HEK293T (cell line): ENCODE measurements at regions not wholly inside any gene's neighbourhood (a gene's known extent, or its start where the extent isn't known, plus 50 kb on each side); places are given as distances from the start of the nearest gene placed in this dataset.
"Not testable (repeated sequence)": the region's sequence is repeated elsewhere in the genome, so short reads cannot be mapped to it uniquely, and the experiment has no call there.

Experiments
- CTCF ChIA-PET: fragments of 350-600 bp; formaldehyde crosslinking; extraction: SDS; loops from one replicate; lab custom pipeline; 2021; ENCODE audit warnings: antibody characterized with exemption, inconsistent platforms; lab: Yijun Ruan, JAX
- POLR2A ChIA-PET: fragments of 350-600 bp; formaldehyde crosslinking; extraction: SDS; loops from one replicate; lab custom pipeline; 2020; ENCODE audit warnings: antibody characterized with exemption, inconsistent platforms; lab: Yijun Ruan, JAX
- DNase-seq: peaks from one replicate; pipeline ENCODE4 v3.0.0; 2012; ENCODE audit warnings: mixed read lengths; ENCODE audit errors: extremely low spot score
- ARNT ChIP-seq: fragments of 450-650 bp; IDR thresholded peaks from 2 replicates; pipeline ENCODE4 v1.6.1; 2017; ENCODE audit warnings: mild to moderate bottlenecking
- BHLHE40 ChIP-seq: fragments of 450-650 bp; IDR thresholded peaks from 2 replicates; pipeline ENCODE4 v1.6.1; 2016; ENCODE audit warnings: mild to moderate bottlenecking, moderate library complexity, borderline replicate concordance
- CTBP1 ChIP-seq: fragments of 450-650 bp; IDR thresholded peaks from 2 replicates; pipeline ENCODE4 v1.6.1; 2016; ENCODE audit warnings: borderline replicate concordance
- ELF4 ChIP-seq: fragments of 450-650 bp; IDR thresholded peaks from 2 replicates; pipeline ENCODE4 v1.6.1; 2017; ENCODE audit warnings: antibody characterized with exemption
- FOXA1 ChIP-seq: fragments of 450-650 bp; IDR thresholded peaks from 2 replicates; pipeline ENCODE4 v1.6.1; 2016; ENCODE audit warnings: mild to moderate bottlenecking
- FOXK2 ChIP-seq: fragments of 450-650 bp; IDR thresholded peaks from 2 replicates; pipeline ENCODE4 v1.6.1; 2016; ENCODE audit warnings: mild to moderate bottlenecking
- FOXM1 ChIP-seq: fragments of 450-650 bp; IDR thresholded peaks from 2 replicates; pipeline ENCODE4 v1.6.1; 2017; ENCODE audit warnings: mild to moderate bottlenecking, borderline replicate concordance
- HDGF ChIP-seq: fragments of 450-650 bp; IDR thresholded peaks from 2 replicates; pipeline ENCODE4 v1.6.1; 2017; ENCODE audit warnings: antibody characterized with exemption, borderline replicate concordance
- L3MBTL2 ChIP-seq: fragments of 450-650 bp; conservative IDR thresholded peaks from 2 replicates; pipeline ENCODE4 v1.6.1; 2016; ENCODE audit warnings: mild to moderate bottlenecking
- LEF1 ChIP-seq: fragments of 450-650 bp; IDR thresholded peaks from 2 replicates; pipeline ENCODE4 v1.6.1; 2017; ENCODE audit warnings: mild to moderate bottlenecking, borderline replicate concordance
- NFRKB ChIP-seq: fragments of 450-650 bp; IDR thresholded peaks from 2 replicates; pipeline ENCODE4 v1.6.1; 2016; ENCODE audit warnings: mild to moderate bottlenecking, moderate library complexity
- PKNOX1 ChIP-seq: fragments of 450-650 bp; IDR thresholded peaks from 2 replicates; pipeline ENCODE4 v1.6.1; 2016
- SP1 ChIP-seq: fragments of 450-650 bp; IDR thresholded peaks from 2 replicates; pipeline ENCODE4 v1.6.1; 2017
- SUZ12 ChIP-seq: fragments of 450-650 bp; IDR thresholded peaks from 2 replicates; pipeline ENCODE4 v1.6.1; 2016; ENCODE audit warnings: mild to moderate bottlenecking
- TARDBP ChIP-seq: fragments of 450-650 bp; IDR thresholded peaks from 2 replicates; pipeline ENCODE4 v1.6.1; 2016
- ZNF384 ChIP-seq: fragments of 450-650 bp; IDR thresholded peaks from 2 replicates; pipeline ENCODE4 v1.6.1; 2016

- POLR2A ChIA-PET: no interaction called here
- CTCF ChIA-PET: no interaction called here
- DNase-seq: no peak
- TF ChIP-seq SUZ12 (no peak), NFRKB (no peak), SP1 (no peak), ARNT (no peak), FOXM1 (no peak), FOXK2 (no peak), HDGF (no peak), LEF1 (no peak), FOXA1 (no peak), TARDBP (no peak), CTBP1 (no peak)
Measured at GRCh38 chr17:77560841-77561240, 397.7 kb upstream of the TNRC6C start.

GRCh38 chr17:77562361-77562760 is 396.1 kb upstream of the TNRC6C start:
- CTCF ChIA-PET: interaction anchor here (0.6 kb wide), 1 partner anchor 30 kb away, joined by 3 read pairs; no protein-coding TSS in a partner anchor
- DNase-seq, POLR2A ChIA-PET: not testable (repeated sequence)

- DNase-seq: no peak
- TF ChIP-seq FOXM1 (no peak), ZNF384 (no peak), HDGF (no peak), LEF1 (no peak), FOXK2 (no peak), SUZ12 (no peak), NFRKB (no peak)
- ChIA-PET POLR2A (interaction anchor here (1.2 kb wide), 1 partner anchor 35 kb away, joined by 3 read pairs; no protein-coding TSS in a partner anchor), CTCF (no interaction called here)
Measured at GRCh38 chr17:77563439-77564102, 394.9 kb upstream of the TNRC6C start.

- no peak for TF ChIP-seq FOXM1
- TF ChIP-seq TARDBP: no peak
- TF ChIP-seq HDGF: no peak
- no peak for TF ChIP-seq ARNT
- TF ChIP-seq FOXK2: no peak
- no peak for TF ChIP-seq LEF1
- TF ChIP-seq SP1: no peak
- no peak for TF ChIP-seq BHLHE40
- no peak for TF ChIP-seq L3MBTL2
- TF ChIP-seq FOXA1: no peak
- TF ChIP-seq NFRKB: no peak
- TF ChIP-seq ZNF384: no peak
- TF ChIP-seq CTBP1: no peak
- TF ChIP-seq PKNOX1: no peak
- TF ChIP-seq SUZ12: no peak
- no peak for DNase-seq
- ChIA-PET POLR2A (no interaction called here), CTCF (no interaction called here)
Measured at GRCh38 chr17:77564278-77564920, 394.1 kb upstream of the TNRC6C start.

- DNase-seq: no peak
- POLR2A ChIA-PET: no interaction called here
- CTCF ChIA-PET: no interaction called here
- TF ChIP-seq LEF1 (no peak), FOXK2 (no peak), ARNT (no peak), FOXM1 (no peak), FOXA1 (no peak), TARDBP (no peak), CTBP1 (no peak), SP1 (no peak), BHLHE40 (no peak), NFRKB (no peak), PKNOX1 (no peak), SUZ12 (no peak), ELF4 (no peak), L3MBTL2 (no peak), ZNF384 (no peak), HDGF (no peak)
Measured at GRCh38 chr17:77565166-77565565, 393.3 kb upstream of the TNRC6C start.

- TF ChIP-seq PKNOX1: no peak
- TF ChIP-seq FOXM1: no peak
- TF ChIP-seq SUZ12: no peak
- TF ChIP-seq ELF4: no peak
- TF ChIP-seq FOXK2: no peak
- TF ChIP-seq ZNF384: no peak
- no peak for TF ChIP-seq BHLHE40
- no peak for TF ChIP-seq L3MBTL2
- TF ChIP-seq NFRKB: no peak
- TF ChIP-seq TARDBP: no peak
- no peak for TF ChIP-seq ARNT
- TF ChIP-seq SP1: no peak
- no peak for TF ChIP-seq HDGF
- TF ChIP-seq CTBP1: no peak
- no peak for TF ChIP-seq FOXA1
- no peak for TF ChIP-seq LEF1
- ChIA-PET POLR2A (no interaction called here), CTCF (no interaction called here)
- DNase-seq: no peak
Measured at GRCh38 chr17:77566151-77566550, 392.4 kb upstream of the TNRC6C start.
